SU-DHL-6 (cell line): ENCODE measurements at regions not wholly inside any gene's neighbourhood (a gene's known extent, or its start where the extent isn't known, plus 50 kb on each side); places are given as distances from the start of the nearest gene placed in this dataset.

Source experiments
- EZH2phosphoT487 ChIP-seq: fragments of 200-600 bp; sonication (generic), shearing (Covaris generic); conservative IDR thresholded peaks from 2 replicates; pipeline ENCODE4 v1.6.1; 2018; ENCODE audit warnings: mild to moderate bottlenecking, antibody characterized with exemption, low read length, moderate library complexity, mixed read lengths
- TF ChIP-seq, protein P1 (sequence below): fragments of 200-600 bp; sonication (generic); IDR thresholded peaks from one replicate; pipeline ENCODE4 v1.5.1; 2017; ENCODE audit warnings: antibody characterized with exemption, mild to moderate bottlenecking, low read length, moderate library complexity; ENCODE audit not compliant: insufficient read depth, poor library complexity, severe bottlenecking

DNA sequence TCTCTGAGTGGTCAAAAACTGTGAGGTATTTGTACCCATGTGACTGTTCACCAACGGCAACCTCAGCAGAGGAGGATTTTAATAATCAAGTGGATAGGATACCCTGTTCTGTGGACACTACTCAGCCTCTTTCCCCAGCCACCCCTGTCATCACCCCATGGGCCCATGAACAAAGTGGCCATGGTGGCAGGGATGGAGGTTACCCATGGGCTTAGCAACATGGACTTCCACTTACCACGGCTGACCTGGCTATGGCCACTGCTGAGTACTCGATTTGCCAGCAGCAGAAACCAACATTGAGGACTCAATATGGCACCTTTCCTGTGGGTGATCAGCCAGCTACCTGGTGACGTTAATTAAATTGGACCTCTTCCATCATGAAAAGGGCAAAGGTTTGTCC lies 1782.7 kb downstream of the PLA2G4A start:
- TF ChIP-seq, protein P1, sequence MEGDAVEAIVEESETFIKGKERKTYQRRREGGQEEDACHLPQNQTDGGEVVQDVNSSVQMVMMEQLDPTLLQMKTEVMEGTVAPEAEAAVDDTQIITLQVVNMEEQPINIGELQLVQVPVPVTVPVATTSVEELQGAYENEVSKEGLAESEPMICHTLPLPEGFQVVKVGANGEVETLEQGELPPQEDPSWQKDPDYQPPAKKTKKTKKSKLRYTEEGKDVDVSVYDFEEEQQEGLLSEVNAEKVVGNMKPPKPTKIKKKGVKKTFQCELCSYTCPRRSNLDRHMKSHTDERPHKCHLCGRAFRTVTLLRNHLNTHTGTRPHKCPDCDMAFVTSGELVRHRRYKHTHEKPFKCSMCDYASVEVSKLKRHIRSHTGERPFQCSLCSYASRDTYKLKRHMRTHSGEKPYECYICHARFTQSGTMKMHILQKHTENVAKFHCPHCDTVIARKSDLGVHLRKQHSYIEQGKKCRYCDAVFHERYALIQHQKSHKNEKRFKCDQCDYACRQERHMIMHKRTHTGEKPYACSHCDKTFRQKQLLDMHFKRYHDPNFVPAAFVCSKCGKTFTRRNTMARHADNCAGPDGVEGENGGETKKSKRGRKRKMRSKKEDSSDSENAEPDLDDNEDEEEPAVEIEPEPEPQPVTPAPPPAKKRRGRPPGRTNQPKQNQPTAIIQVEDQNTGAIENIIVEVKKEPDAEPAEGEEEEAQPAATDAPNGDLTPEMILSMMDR, result no peak
- no peak for TF ChIP-seq EZH2phosphoT487
